Liver (tissue), 8 donors: ENCODE measurements at regions not wholly inside any gene's neighbourhood (a gene's known extent, or its start where the extent isn't known, plus 50 kb on each side); places are given as distances from the start of the nearest gene placed in this dataset.
"Not testable (repeated sequence)": the region's sequence is repeated elsewhere in the genome, so short reads cannot be mapped to it uniquely, and the experiment has no call there.

Source experiments
- DNase-seq: peaks from one replicate; pipeline ENCODE4 v3.0.0-alpha.2; 2017; ENCODE audit warnings: low spot score
- H3K27ac ChIP-seq, 2 donors: one replicate each; pipeline ENCODE4 v1.7.0; 2013; ENCODE audit warnings: inconsistent platforms in 2 of 2, low read length in 2 of 2, control low read depth in 1 of 2, low read depth in 1 of 2, mild to moderate bottlenecking in 1 of 2
- H3K27me3 ChIP-seq, 4 donors: one replicate each; pipeline versions ENCODE4 v1.6.1 to v1.7.0; 2013; ENCODE audit warnings: low read length in 3 of 4, inconsistent platforms in 1 of 4, mild to moderate bottlenecking in 1 of 4, moderate library complexity in 1 of 4; ENCODE audit not compliant: control insufficient read depth in 4 of 4, insufficient read depth in 4 of 4
- H3K36me3 ChIP-seq, 4 donors: one replicate each; pipeline versions ENCODE4 v1.6.1 to v1.7.0; 2013; ENCODE audit warnings: low read length in 3 of 4, mild to moderate bottlenecking in 3 of 4, low read depth in 1 of 4, moderate library complexity in 1 of 4; ENCODE audit not compliant: control insufficient read depth in 4 of 4, insufficient read depth in 3 of 4
- H3K4me1 ChIP-seq, 4 donors: one replicate each; pipeline versions ENCODE4 v1.6.1 to v1.7.0; 2013; ENCODE audit warnings: low read length in 3 of 4, mild to moderate bottlenecking in 3 of 4, moderate library complexity in 1 of 4; ENCODE audit not compliant: control insufficient read depth in 4 of 4, insufficient read depth in 4 of 4
- H3K4me3 ChIP-seq, 3 donors: one replicate each; pipeline versions ENCODE4 v1.6.1 to v1.7.0; 2013; ENCODE audit warnings: low read length in 3 of 3, control low read depth in 1 of 3, low read depth in 1 of 3, mild to moderate bottlenecking in 1 of 3
- H3K9ac ChIP-seq, 2 donors: one replicate each; pipeline ENCODE4 v1.7.0; 2013; ENCODE audit warnings: low read length in 2 of 2, mild to moderate bottlenecking in 2 of 2, moderate library complexity in 2 of 2, control low read depth in 1 of 2, low read depth in 1 of 2
- H3K9me3 ChIP-seq, 4 donors: one replicate each; pipeline versions ENCODE4 v1.6.1 to v1.7.0; 2013; ENCODE audit warnings: low read length in 3 of 4; ENCODE audit not compliant: control insufficient read depth in 4 of 4
- EGR1 ChIP-seq, 2 donors: IDR thresholded peaks; 2 replicates each; pipeline ENCODE4 v1.6.1; 2016 to 2018; ENCODE audit warnings: antibody characterized with exemption in 2 of 2, low read depth in 2 of 2
- GABPA ChIP-seq, 2 donors: IDR thresholded peaks in 1 of 2; conservative IDR thresholded peaks in 1 of 2; 2 replicates each; pipeline ENCODE4 v1.6.1; 2016; ENCODE audit warnings: antibody characterized with exemption in 2 of 2, mild to moderate bottlenecking in 1 of 2, moderate library complexity in 1 of 2
- HNF4G ChIP-seq: IDR thresholded peaks from 2 replicates; pipeline ENCODE4 v1.6.1; 2016; ENCODE audit warnings: antibody characterized with exemption
- JUND ChIP-seq, 2 donors: IDR thresholded peaks; 2 replicates each; pipeline ENCODE4 v1.6.1; 2016; ENCODE audit warnings: antibody characterized with exemption in 2 of 2
- NR2F2 ChIP-seq: IDR thresholded peaks from 2 replicates; pipeline ENCODE4 v1.6.1; 2016; ENCODE audit warnings: antibody characterized with exemption
- RXRA ChIP-seq, 2 donors: IDR thresholded peaks; 2 replicates each; pipeline ENCODE4 v1.6.1; 2017 to 2018; ENCODE audit warnings: antibody characterized with exemption in 2 of 2, mild to moderate bottlenecking in 1 of 2
- SP1 ChIP-seq: IDR thresholded peaks from 2 replicates; pipeline ENCODE4 v1.6.1; 2018; ENCODE audit warnings: antibody characterized with exemption, mild to moderate bottlenecking
- TAF1 ChIP-seq: conservative IDR thresholded peaks from 2 replicates; pipeline ENCODE4 v1.6.1; 2016; ENCODE audit warnings: antibody characterized with exemption, mild to moderate bottlenecking
- YY1 ChIP-seq: IDR thresholded peaks from 2 replicates; pipeline ENCODE4 v1.6.1; 2016; ENCODE audit warnings: antibody characterized with exemption, mild to moderate bottlenecking
- WGBS: extraction: QIAGEN DNeasy Blood & Tissue Kit; methylation state at CpG from one replicate; pipeline ENCODE4 v1.1.7; 2013; 5-methylcytosine and 5-hydroxymethylcytosine counted together
- TF ChIP-seq, protein P1 (sequence below): IDR thresholded peaks from 2 replicates; pipeline ENCODE4 v1.6.1; 2016; ENCODE audit warnings: antibody characterized with exemption
- TF ChIP-seq, protein P2 (sequence below): IDR thresholded peaks from 2 replicates; pipeline ENCODE4 v1.6.1; 2016; ENCODE audit warnings: antibody characterized with exemption
- TF ChIP-seq, protein P3 (sequence below): fragments of 150-350 bp; IDR thresholded peaks from 2 replicates; pipeline ENCODE4 v1.5.1; 2017; ENCODE audit warnings: improper control_type of control experiment, low read depth, low read length; ENCODE audit not compliant: missing input control
- TF ChIP-seq, protein P4 (sequence below): IDR thresholded peaks from 2 replicates; pipeline ENCODE4 v1.6.1; 2016; ENCODE audit warnings: antibody characterized with exemption
- donor health status: healthy.
- donor health status: healthy.
- donor health status: healthy.
- donor health status: healthy.
- donor health status: healthy.

DNA sequence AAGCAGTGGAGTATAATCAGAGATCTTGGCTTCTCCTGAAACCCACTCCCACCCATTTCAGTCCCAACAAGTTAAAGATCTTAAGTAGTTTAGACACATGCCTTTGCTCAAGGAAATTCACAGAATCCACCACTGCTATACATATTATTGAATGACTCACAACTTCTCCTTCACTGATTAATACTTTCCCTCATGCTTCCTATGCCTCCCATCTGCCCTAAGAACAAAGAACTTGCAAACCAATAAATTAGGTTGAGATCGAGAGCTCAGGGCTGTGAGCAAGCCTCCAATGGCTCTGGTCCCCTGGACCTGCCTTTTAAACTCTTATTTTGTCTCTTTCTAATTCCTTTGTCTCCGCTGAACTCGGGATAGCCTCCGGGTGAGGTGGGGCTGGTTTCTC, 101.6 kb downstream of the HSFY2 start:
- Histone ChIP-seq H3K27me3 (no peaks in the 10 kb centered on the region), H3K27ac (no peak overlapping the region), H3K4me1 (no peaks in the 10 kb centered on the region), H3K4me3 (no peak overlapping the region), H3K36me3 (no peaks in the 10 kb centered on the region), H3K9ac (no peak overlapping the region), H3K9me3 (no peaks in the 10 kb centered on the region)
- no peak for DNase-seq
- 79% methylated on average over 4 of the region's 4 CpGs for WGBS
- no peak for TF ChIP-seq YY1
- TF ChIP-seq, protein P1, sequence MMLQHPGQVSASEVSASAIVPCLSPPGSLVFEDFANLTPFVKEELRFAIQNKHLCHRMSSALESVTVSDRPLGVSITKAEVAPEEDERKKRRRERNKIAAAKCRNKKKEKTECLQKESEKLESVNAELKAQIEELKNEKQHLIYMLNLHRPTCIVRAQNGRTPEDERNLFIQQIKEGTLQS, result no peak
- TF ChIP-seq, protein P2, sequence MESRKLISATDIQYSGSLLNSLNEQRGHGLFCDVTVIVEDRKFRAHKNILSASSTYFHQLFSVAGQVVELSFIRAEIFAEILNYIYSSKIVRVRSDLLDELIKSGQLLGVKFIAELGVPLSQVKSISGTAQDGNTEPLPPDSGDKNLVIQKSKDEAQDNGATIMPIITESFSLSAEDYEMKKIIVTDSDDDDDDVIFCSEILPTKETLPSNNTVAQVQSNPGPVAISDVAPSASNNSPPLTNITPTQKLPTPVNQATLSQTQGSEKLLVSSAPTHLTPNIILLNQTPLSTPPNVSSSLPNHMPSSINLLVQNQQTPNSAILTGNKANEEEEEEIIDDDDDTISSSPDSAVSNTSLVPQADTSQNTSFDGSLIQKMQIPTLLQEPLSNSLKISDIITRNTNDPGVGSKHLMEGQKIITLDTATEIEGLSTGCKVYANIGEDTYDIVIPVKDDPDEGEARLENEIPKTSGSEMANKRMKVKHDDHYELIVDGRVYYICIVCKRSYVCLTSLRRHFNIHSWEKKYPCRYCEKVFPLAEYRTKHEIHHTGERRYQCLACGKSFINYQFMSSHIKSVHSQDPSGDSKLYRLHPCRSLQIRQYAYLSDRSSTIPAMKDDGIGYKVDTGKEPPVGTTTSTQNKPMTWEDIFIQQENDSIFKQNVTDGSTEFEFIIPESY, result no peak
- no peak for TF ChIP-seq HNF4G
- TF ChIP-seq GABPA (IDR thresholded peaks at IDR 0.05 in 1 of 2, conservative IDR thresholded peaks at IDR 0.05 in 1 of 2), result no peak
- TF ChIP-seq, protein P3, sequence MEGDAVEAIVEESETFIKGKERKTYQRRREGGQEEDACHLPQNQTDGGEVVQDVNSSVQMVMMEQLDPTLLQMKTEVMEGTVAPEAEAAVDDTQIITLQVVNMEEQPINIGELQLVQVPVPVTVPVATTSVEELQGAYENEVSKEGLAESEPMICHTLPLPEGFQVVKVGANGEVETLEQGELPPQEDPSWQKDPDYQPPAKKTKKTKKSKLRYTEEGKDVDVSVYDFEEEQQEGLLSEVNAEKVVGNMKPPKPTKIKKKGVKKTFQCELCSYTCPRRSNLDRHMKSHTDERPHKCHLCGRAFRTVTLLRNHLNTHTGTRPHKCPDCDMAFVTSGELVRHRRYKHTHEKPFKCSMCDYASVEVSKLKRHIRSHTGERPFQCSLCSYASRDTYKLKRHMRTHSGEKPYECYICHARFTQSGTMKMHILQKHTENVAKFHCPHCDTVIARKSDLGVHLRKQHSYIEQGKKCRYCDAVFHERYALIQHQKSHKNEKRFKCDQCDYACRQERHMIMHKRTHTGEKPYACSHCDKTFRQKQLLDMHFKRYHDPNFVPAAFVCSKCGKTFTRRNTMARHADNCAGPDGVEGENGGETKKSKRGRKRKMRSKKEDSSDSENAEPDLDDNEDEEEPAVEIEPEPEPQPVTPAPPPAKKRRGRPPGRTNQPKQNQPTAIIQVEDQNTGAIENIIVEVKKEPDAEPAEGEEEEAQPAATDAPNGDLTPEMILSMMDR, result no peak
- TF ChIP-seq NR2F2, result no peak
- TF ChIP-seq TAF1, result no peak
- TF ChIP-seq, protein P4, sequence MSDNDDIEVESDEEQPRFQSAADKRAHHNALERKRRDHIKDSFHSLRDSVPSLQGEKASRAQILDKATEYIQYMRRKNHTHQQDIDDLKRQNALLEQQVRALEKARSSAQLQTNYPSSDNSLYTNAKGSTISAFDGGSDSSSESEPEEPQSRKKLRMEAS, result no peak
- TF ChIP-seq JUND (IDR thresholded peaks at IDR 0.05), result no peak
- no peak for TF ChIP-seq RXRA (IDR thresholded peaks at IDR 0.05)
- no peak for TF ChIP-seq EGR1 (IDR thresholded peaks at IDR 0.05; ENCODE audit: low read depth in 2 of 2)
- TF ChIP-seq SP1, result no peak

DNA sequence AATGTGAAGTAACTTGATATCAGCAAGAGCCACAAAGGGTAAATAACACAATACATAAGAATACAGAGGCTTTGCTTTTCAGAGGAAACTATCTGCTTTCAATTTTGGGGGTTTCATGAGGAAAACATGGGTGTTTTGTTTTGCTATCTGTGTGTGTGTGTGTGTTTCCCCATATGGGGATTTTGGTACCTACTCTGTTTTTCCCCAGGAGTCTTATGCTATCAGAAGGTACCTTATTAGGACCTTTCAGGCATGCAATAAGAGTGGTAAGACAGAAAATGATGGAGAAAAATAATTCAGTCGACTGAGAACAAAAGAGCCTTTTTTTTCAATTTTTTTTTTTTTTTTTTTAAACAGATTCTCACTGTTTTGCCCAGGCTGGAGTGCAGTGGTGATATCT, 87.5 kb downstream of the HSFY2 start:
- DNase-seq, H3K36me3 ChIP-seq, H3K27me3 ChIP-seq, H3K9me3 ChIP-seq, H3K4me3 ChIP-seq, H3K4me1 ChIP-seq, H3K27ac ChIP-seq, H3K9ac ChIP-seq: not testable (repeated sequence)
- no CpG with 5 or more reads among the region's 1 CpG for WGBS

DNA sequence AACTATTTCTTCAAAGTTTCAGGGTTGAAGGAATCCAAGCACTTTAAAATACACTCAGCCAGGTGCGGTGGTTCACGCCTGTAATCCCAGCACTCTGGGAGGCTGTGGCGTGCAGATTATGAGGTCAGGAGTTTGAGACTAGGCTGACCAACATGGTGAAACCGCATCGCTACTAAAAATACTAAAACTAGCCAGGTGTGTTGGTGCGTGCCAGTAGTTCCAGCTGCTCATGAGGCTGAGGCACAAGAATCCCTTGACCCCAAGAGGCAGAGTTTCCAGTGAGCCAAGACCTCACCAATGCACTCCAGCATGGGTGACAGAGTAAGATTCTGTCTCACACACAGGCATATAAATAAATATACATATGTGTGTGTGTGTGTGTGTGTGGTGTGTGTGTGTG, 85.2 kb downstream of the HSFY2 start:
- DNase-seq, result not testable (repeated sequence)
- WGBS, result no CpG with 5 or more reads among the region's 6 CpGs

DNA sequence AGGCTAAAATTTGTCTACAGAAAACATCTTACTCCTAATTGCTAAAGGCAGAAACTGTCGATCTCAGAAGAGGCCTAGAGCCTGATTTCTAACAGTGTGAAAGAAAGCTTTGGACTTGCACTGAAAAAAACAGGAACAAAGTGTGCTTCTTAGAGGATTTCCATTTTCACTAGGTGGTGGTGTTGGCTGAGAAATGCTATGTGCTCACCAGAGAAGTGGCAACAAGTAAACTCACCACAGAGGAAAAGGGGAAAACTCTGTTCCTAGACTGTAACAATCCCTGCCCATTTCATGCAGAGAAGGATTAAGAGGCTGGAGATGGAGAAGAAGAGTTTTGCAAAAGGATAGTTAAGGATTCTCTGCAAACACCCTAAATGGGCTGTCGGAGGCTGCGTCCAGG, 84.1 kb downstream of the HSFY2 start:
- not testable (repeated sequence) for H3K27me3 ChIP-seq, DNase-seq, H3K36me3 ChIP-seq, H3K9ac ChIP-seq, H3K9me3 ChIP-seq, H3K27ac ChIP-seq, H3K4me3 ChIP-seq, H3K4me1 ChIP-seq
- WGBS, result no CpG with 5 or more reads among the region's 3 CpGs

More for the DNA sequence above, 85.2 kb downstream of the HSFY2 start:
- H3K27me3 ChIP-seq, H3K9ac ChIP-seq, H3K4me1 ChIP-seq, H3K36me3 ChIP-seq, H3K9me3 ChIP-seq, H3K27ac ChIP-seq, H3K4me3 ChIP-seq: not testable (repeated sequence)

DNA sequence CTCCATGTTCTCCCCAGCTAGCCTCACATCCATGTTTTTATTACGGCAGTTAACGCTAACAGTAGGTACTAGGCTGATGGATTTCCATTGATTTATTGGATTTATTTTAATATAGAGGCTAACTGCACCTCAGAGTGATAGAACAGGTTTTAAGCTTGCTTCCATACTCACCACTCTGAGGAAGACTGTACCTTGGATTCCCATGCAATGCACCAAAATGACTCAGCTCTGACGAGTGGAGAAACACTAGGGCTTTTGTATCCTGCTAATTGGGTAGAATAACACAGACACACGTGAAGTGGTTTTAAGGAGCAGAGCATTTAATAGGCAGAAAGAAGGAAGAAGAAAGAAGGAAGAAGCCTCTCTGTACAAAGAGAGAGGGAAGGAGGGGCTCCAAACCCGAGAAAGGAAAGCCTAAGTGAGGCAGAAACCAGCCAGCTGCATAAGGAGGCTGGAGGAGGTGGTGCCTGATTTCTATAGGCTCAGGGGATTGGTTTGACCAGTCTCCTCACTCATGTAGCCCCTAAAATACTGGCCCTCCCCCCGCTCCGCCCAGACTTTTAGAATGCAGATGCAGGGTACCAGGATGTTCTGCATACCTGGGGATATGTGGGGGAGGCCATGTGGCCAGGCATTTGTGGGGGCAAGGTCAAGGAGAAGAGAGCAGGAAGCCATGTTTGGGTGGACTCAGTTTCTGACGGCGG, 83.5 kb downstream of the HSFY2 start:
- not testable (repeated sequence) for H3K9me3 ChIP-seq, H3K27ac ChIP-seq, H3K9ac ChIP-seq, DNase-seq, H3K27me3 ChIP-seq, H3K36me3 ChIP-seq, H3K4me3 ChIP-seq, H3K4me1 ChIP-seq
- WGBS, result no CpG with 5 or more reads among the region's 9 CpGs
